Panc1 (cell line): ENCODE measurements at regions not wholly inside any gene's neighbourhood (a gene's known extent, or its start where the extent isn't known, plus 50 kb on each side); places are given as distances from the start of the nearest gene placed in this dataset.
"Not testable (repeated sequence)": the region's sequence is repeated elsewhere in the genome, so short reads cannot be mapped to it uniquely, and the experiment has no call there.

Experiments
- ATAC-seq: fragments of 200-7000 bp; cut with Tn5 transposase; 2 replicates; pipeline ENCODE4 v1.9.1; 2020; ENCODE audit warnings: mild to moderate bottlenecking, moderate library complexity
- BruUV-seq: library from RNA; stranded (reverse); fragments of 400-500 nt; replicated peaks from 2 replicates; lab custom pipeline; 2021; lab: Mats Ljungman, UMichigan
- CTCF ChIA-PET: fragments of 300-600 bp; sonication (Branson Sonifier 250); formaldehyde crosslinking; loops from one replicate; lab custom pipeline; 2022; ENCODE audit warnings: antibody characterized with exemption; lab: Charles Lee
- POLR2A ChIA-PET: fragments of 300-600 bp; sonication (Branson Sonifier 250); formaldehyde crosslinking; loops from one replicate; lab custom pipeline; 2022; ENCODE audit warnings: antibody characterized with exemption; lab: Charles Lee
- DNase-seq: peaks from one replicate; pipeline ENCODE4 v3.0.0-alpha.2; 2010; ENCODE audit warnings: low read depth, low spot score
- H3K27ac ChIP-seq: 2 replicates; pipeline ENCODE4 v1.5.1; 2011; ENCODE audit warnings: mild to moderate bottlenecking, low read length, inconsistent platforms
- H3K27me3 ChIP-seq: fragments of 200-500 bp; sonication (Bioruptor generic); 2 replicates; pipeline ENCODE4 v1.6.0; 2014; ENCODE audit warnings: low read length, inconsistent platforms; ENCODE audit not compliant: control insufficient read depth, insufficient read depth
- H3K36me3 ChIP-seq: fragments of 200-500 bp; sonication (Bioruptor generic); 2 replicates; pipeline ENCODE4 v1.5.1; 2014; ENCODE audit warnings: inconsistent platforms, mild to moderate bottlenecking, low read length, moderate library complexity; ENCODE audit not compliant: control insufficient read depth, insufficient read depth
- H3K4me1 ChIP-seq: 2 replicates; pipeline ENCODE4 v1.5.1; 2011; ENCODE audit warnings: inconsistent platforms, mild to moderate bottlenecking, low read length, moderate library complexity; ENCODE audit not compliant: control insufficient read depth, insufficient read depth
- H3K4me3 ChIP-seq, 2 experiments: 2 replicates each; pipeline ENCODE4 v1.5.1; 2011 to 2012; ENCODE audit warnings: low read depth in 2 of 2, low read length in 2 of 2, mild to moderate bottlenecking in 2 of 2, inconsistent platforms in 1 of 2, moderate library complexity in 1 of 2
- H3K9me3 ChIP-seq: fragments of 200-500 bp; sonication (Bioruptor generic); 2 replicates; pipeline ENCODE4 v1.5.1; 2014; ENCODE audit warnings: low read depth, mild to moderate bottlenecking, inconsistent platforms, low read length, moderate library complexity; ENCODE audit not compliant: control insufficient read depth, insufficient read depth
- POLR2AphosphoS5 ChIP-seq: IDR thresholded peaks from 2 replicates; pipeline ENCODE4 v1.6.1; 2012; ENCODE audit warnings: mild to moderate bottlenecking, low read depth, low read length, moderate library complexity
- SIN3A ChIP-seq: IDR thresholded peaks from 2 replicates; pipeline ENCODE4 v1.6.1; 2012; ENCODE audit warnings: low read depth, mild to moderate bottlenecking, low read length, moderate library complexity, borderline replicate concordance; ENCODE audit not compliant: insufficient read depth
- TCF7L2 ChIP-seq: IDR thresholded peaks from 2 replicates; pipeline ENCODE4 v1.6.1; 2011; ENCODE audit warnings: mild to moderate bottlenecking, low read depth, low read length, inconsistent platforms
- in situ Hi-C: cut with HindIII; loops from 2 replicates; pipeline ENCODE4 v1.10.0; 2016; ENCODE audit warnings: low sequenced_read_pairs, low pct_unique_long_range_greater_than_20kb
- intact Hi-C: fragments of 100-400 bp; cut with micrococcal nuclease; formaldehyde crosslinking; loops from one replicate; pipeline ENCODE4 v1.10.0; 2022; ENCODE audit not compliant: unreplicated experiment
- TF ChIP-seq, protein P1 (sequence below): fragments of 450-650 bp; IDR thresholded peaks from 2 replicates; pipeline ENCODE4 v1.5.1; 2017; ENCODE audit warnings: mild to moderate bottlenecking
- TF ChIP-seq, protein P2 (sequence below), 2 experiments: IDR thresholded peaks; 2 replicates each; pipeline ENCODE4 v1.6.1; 2011 to 2012; ENCODE audit warnings: low read depth in 2 of 2, control low read depth in 1 of 2, low read length in 1 of 2, mild to moderate bottlenecking in 1 of 2, moderate library complexity in 1 of 2; ENCODE audit not compliant: insufficient read depth in 1 of 2

DNA sequence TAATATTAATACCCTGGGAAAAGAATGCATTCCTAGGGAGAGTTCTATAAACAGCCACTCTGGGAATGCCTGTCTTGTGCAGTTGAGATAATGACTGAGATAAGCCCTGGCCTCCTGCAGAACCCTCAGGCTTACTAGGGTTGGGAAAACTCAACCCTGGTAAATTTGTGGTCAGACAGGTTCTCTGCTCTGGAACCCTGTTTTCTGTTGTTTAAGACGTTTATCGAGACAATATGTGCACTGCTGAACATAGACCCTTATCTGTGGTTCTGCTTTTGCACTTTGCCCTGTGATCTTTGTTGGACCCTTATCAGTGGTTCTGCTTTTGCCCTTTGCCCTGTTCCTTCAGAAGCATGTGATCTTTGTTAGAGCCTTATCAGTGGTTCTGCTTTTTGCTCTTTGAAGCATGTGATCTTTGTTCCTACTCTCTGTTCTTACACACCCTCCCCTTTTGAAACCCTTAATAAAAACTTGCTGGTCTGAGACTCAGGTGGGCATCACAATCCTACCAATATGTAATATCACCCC lies 2754.0 kb downstream of the PCDH9 start:
- in situ Hi-C loops, intact Hi-C loops, CTCF ChIA-PET, H3K27me3 ChIP-seq, POLR2A ChIA-PET, DNase-seq, H3K4me3 ChIP-seq, H3K4me1 ChIP-seq, ATAC-seq, H3K27ac ChIP-seq, H3K36me3 ChIP-seq, BruUV-seq, H3K9me3 ChIP-seq: not testable (repeated sequence)

DNA sequence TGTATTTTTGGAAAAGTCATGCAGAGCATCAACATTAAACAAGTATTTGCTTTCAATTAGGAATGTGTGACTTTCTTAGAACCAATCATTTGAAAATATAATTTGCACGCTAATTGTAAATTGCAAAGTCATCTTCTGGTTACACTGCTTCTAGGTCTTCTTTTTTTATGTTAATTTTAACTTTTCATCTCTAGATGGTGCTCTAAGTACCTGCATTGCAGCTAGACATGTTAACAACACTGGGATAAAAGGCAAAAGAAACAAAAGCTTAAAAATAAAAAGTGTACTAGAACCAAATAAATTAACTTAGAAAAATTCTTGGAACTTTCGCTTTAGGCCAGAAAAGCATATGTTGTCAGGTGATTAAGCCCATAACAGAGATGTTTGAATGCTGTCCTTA lies 2758.2 kb downstream of the PCDH9 start:
- H3K4me3 ChIP-seq, result no peak overlapping the region
- TF ChIP-seq, protein P1, sequence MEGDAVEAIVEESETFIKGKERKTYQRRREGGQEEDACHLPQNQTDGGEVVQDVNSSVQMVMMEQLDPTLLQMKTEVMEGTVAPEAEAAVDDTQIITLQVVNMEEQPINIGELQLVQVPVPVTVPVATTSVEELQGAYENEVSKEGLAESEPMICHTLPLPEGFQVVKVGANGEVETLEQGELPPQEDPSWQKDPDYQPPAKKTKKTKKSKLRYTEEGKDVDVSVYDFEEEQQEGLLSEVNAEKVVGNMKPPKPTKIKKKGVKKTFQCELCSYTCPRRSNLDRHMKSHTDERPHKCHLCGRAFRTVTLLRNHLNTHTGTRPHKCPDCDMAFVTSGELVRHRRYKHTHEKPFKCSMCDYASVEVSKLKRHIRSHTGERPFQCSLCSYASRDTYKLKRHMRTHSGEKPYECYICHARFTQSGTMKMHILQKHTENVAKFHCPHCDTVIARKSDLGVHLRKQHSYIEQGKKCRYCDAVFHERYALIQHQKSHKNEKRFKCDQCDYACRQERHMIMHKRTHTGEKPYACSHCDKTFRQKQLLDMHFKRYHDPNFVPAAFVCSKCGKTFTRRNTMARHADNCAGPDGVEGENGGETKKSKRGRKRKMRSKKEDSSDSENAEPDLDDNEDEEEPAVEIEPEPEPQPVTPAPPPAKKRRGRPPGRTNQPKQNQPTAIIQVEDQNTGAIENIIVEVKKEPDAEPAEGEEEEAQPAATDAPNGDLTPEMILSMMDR, result peak; percentile 46; the same call in 1 of the 2 replicates
- no peak for TF ChIP-seq TCF7L2
- TF ChIP-seq, protein P2, sequence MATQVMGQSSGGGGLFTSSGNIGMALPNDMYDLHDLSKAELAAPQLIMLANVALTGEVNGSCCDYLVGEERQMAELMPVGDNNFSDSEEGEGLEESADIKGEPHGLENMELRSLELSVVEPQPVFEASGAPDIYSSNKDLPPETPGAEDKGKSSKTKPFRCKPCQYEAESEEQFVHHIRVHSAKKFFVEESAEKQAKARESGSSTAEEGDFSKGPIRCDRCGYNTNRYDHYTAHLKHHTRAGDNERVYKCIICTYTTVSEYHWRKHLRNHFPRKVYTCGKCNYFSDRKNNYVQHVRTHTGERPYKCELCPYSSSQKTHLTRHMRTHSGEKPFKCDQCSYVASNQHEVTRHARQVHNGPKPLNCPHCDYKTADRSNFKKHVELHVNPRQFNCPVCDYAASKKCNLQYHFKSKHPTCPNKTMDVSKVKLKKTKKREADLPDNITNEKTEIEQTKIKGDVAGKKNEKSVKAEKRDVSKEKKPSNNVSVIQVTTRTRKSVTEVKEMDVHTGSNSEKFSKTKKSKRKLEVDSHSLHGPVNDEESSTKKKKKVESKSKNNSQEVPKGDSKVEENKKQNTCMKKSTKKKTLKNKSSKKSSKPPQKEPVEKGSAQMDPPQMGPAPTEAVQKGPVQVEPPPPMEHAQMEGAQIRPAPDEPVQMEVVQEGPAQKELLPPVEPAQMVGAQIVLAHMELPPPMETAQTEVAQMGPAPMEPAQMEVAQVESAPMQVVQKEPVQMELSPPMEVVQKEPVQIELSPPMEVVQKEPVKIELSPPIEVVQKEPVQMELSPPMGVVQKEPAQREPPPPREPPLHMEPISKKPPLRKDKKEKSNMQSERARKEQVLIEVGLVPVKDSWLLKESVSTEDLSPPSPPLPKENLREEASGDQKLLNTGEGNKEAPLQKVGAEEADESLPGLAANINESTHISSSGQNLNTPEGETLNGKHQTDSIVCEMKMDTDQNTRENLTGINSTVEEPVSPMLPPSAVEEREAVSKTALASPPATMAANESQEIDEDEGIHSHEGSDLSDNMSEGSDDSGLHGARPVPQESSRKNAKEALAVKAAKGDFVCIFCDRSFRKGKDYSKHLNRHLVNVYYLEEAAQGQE (IDR thresholded peaks at IDR 0.05; ENCODE audit: insufficient read depth in 1 of 2, low read depth in 2 of 2, low read length in 1 of 2), result no peak
- CTCF ChIA-PET, result interaction anchor here (0.6 kb wide), 2 partner anchors 370 to 899 kb away, joined by 4 read pairs; no protein-coding TSS in a partner anchor
- H3K27me3 ChIP-seq, result no peaks in the 10 kb centered on the region
- intact Hi-C loops, result no loop called here
- ATAC-seq, result no peak
- no TSS peak for BruUV-seq
- no peak overlapping the region; the same call in 1 of the 2 replicates for H3K27ac ChIP-seq
- peak; percentile 20 for DNase-seq
- POLR2A ChIA-PET, result no interaction called here
- H3K36me3 ChIP-seq, result no peaks in the 10 kb centered on the region
- H3K9me3 ChIP-seq, result no peaks in the 10 kb centered on the region
- H3K4me1 ChIP-seq, result no peaks in the 10 kb centered on the region; the same call in 1 of the 2 replicates
- in situ Hi-C loops, result no loop called here

DNA sequence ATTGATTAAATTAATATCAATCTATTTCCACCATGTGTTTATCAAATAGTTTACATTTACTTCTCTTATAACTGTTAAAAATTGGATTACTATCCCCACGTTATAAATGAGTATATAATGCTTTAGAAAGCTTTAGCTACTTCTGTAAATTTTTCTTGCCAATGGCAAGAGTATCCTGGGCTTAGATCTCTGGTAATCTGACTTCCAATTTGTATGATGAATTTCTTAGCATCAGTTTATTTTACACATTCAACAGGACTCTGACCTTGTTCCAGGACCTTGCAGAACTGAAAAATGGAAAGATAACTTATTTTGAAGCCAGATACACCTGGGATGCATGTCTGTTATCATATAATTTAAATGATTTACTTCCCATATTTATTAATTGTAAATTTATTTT lies 2759.4 kb downstream of the PCDH9 start:
- no TSS peak for BruUV-seq
- no peak for ATAC-seq
- Histone ChIP-seq H3K27ac (peak overlapping the region; percentile 23; the same call in 1 of the 2 replicates), H3K9me3 (no peaks in the 10 kb centered on the region), H3K36me3 (no peaks in the 10 kb centered on the region), H3K4me1 (no peaks in the 10 kb centered on the region; the same call in 1 of the 2 replicates), H3K4me3 (no peak overlapping the region), H3K27me3 (no peaks in the 10 kb centered on the region)
- in situ Hi-C loops, result no loop called here
- no peak for TF ChIP-seq SIN3A
- TF ChIP-seq, protein P2 (IDR thresholded peaks at IDR 0.05; ENCODE audit: insufficient read depth in 1 of 2, low read depth in 2 of 2, low read length in 1 of 2), result no peak
- TF ChIP-seq TCF7L2, result no peak
- no peak for TF ChIP-seq POLR2AphosphoS5
- TF ChIP-seq, protein P1, result no peak
- DNase-seq, result no peak
- ChIA-PET POLR2A (no interaction called here), CTCF (no interaction called here)
- intact Hi-C loops, result no loop called here
